Skeletal muscle satellite cell (primary cell): ENCODE measurements at regions not wholly inside any gene's neighbourhood (a gene's known extent, or its start where the extent isn't known, plus 50 kb on each side); places are given as distances from the start of the nearest gene placed in this dataset.
"Not testable (repeated sequence)": the region's sequence is repeated elsewhere in the genome, so short reads cannot be mapped to it uniquely, and the experiment has no call there.

Experiments used
- H3K27me3 ChIP-seq: 2 replicates; pipeline ENCODE4 v1.7.0; 2013; ENCODE audit warnings: low read length; ENCODE audit not compliant: control insufficient read depth, insufficient read depth
- H3K36me3 ChIP-seq: 2 replicates; pipeline ENCODE4 v1.7.0; 2013; ENCODE audit warnings: mild to moderate bottlenecking, control low read depth, low read length; ENCODE audit not compliant: insufficient read depth
- H3K4me1 ChIP-seq: 2 replicates; pipeline ENCODE4 v1.7.0; 2013; ENCODE audit warnings: low read length; ENCODE audit not compliant: control insufficient read depth, insufficient read depth
- H3K4me2 ChIP-seq: 2 replicates; pipeline ENCODE4 v1.7.0; 2013; ENCODE audit warnings: mild to moderate bottlenecking, low read length
- H3K4me3 ChIP-seq: 2 replicates; pipeline ENCODE4 v1.7.0; 2013; ENCODE audit warnings: low read length
- H3K9ac ChIP-seq: 2 replicates; pipeline ENCODE4 v1.7.0; 2013; ENCODE audit warnings: mild to moderate bottlenecking, low read depth, low read length, moderate library complexity
- H3K9me3 ChIP-seq: replicated peaks from 2 replicates; pipeline ENCODE4 v1.7.0; 2013; ENCODE audit warnings: mild to moderate bottlenecking, control low read depth, low read length

GRCh38 chr2:185255566-185255965 is 483.0 kb upstream of the FSIP2 start:
- Histone ChIP-seq H3K27me3 (no peaks in the 10 kb centered on the region), H3K4me3 (no peak overlapping the region), H3K9ac (no peak overlapping the region), H3K4me1 (no peaks in the 10 kb centered on the region), H3K9me3 (no peaks in the 10 kb centered on the region), H3K4me2 (no peak overlapping the region), H3K36me3 (no peaks in the 10 kb centered on the region)

- Histone ChIP-seq H3K9ac (no peak overlapping the region), H3K36me3 (no peaks in the 10 kb centered on the region), H3K4me2 (no peak overlapping the region), H3K4me3 (no peak overlapping the region), H3K27me3 (no peaks in the 10 kb centered on the region), H3K9me3 (no peaks in the 10 kb centered on the region), H3K4me1 (no peaks in the 10 kb centered on the region)
These were observed 472.9 kb upstream of the FSIP2 start for GRCh38 chr2:185265747-185266146.

GRCh38 chr2:185268651-185269050 is 470.0 kb upstream of the FSIP2 start:
- Histone ChIP-seq H3K36me3 (no peaks in the 10 kb centered on the region), H3K4me2 (no peak overlapping the region), H3K9ac (no peak overlapping the region), H3K4me3 (no peak overlapping the region), H3K9me3 (no peaks in the 10 kb centered on the region), H3K4me1 (no peaks in the 10 kb centered on the region), H3K27me3 (no peaks in the 10 kb centered on the region)

GRCh38 chr2:185274718-185275484 is 463.7 kb upstream of the FSIP2 start:
- H3K9me3 ChIP-seq: no peaks in the 10 kb centered on the region
- H3K9ac ChIP-seq: no peak overlapping the region
- no peaks in the 10 kb centered on the region for H3K36me3 ChIP-seq
- H3K4me2 ChIP-seq: no peak overlapping the region
- no peaks in the 10 kb centered on the region for H3K27me3 ChIP-seq
- no peak overlapping the region for H3K4me3 ChIP-seq
- no peaks in the 10 kb centered on the region for H3K4me1 ChIP-seq

- not testable (repeated sequence) for H3K27me3 ChIP-seq, H3K9ac ChIP-seq, H3K36me3 ChIP-seq, H3K9me3 ChIP-seq, H3K4me1 ChIP-seq, H3K4me3 ChIP-seq, H3K4me2 ChIP-seq
These were observed 462.6 kb upstream of the FSIP2 start for GRCh38 chr2:185275979-185276378.

- Histone ChIP-seq H3K9ac (no peak overlapping the region), H3K27me3 (no peaks in the 10 kb centered on the region), H3K4me1 (no peaks in the 10 kb centered on the region), H3K4me2 (no peak overlapping the region), H3K36me3 (no peaks in the 10 kb centered on the region), H3K9me3 (no peaks in the 10 kb centered on the region), H3K4me3 (no peak overlapping the region)
These were observed 459.8 kb upstream of the FSIP2 start for GRCh38 chr2:185278761-185279160.

GRCh38 chr2:185279999-185280398 is 458.6 kb upstream of the FSIP2 start:
- Histone ChIP-seq H3K27me3 (no peaks in the 10 kb centered on the region), H3K9ac (no peak overlapping the region), H3K4me2 (no peak overlapping the region), H3K36me3 (no peaks in the 10 kb centered on the region), H3K9me3 (no peaks in the 10 kb centered on the region), H3K4me3 (no peak overlapping the region), H3K4me1 (no peaks in the 10 kb centered on the region)

- Histone ChIP-seq H3K9ac (no peak overlapping the region), H3K4me2 (no peak overlapping the region), H3K9me3 (no peaks in the 10 kb centered on the region), H3K4me1 (no peaks in the 10 kb centered on the region), H3K4me3 (no peak overlapping the region), H3K27me3 (no peaks in the 10 kb centered on the region), H3K36me3 (no peaks in the 10 kb centered on the region)
These were observed 453.9 kb upstream of the FSIP2 start for GRCh38 chr2:185284696-185285095.

- not testable (repeated sequence) for H3K9me3 ChIP-seq, H3K36me3 ChIP-seq, H3K4me2 ChIP-seq, H3K27me3 ChIP-seq, H3K4me3 ChIP-seq, H3K4me1 ChIP-seq, H3K9ac ChIP-seq
These were observed 448.6 kb upstream of the FSIP2 start for GRCh38 chr2:185290012-185290411.

GRCh38 chr2:185291035-185291647 is 447.5 kb upstream of the FSIP2 start:
- Histone ChIP-seq H3K4me2 (no peak overlapping the region), H3K27me3 (no peaks in the 10 kb centered on the region), H3K9me3 (no peaks in the 10 kb centered on the region), H3K36me3 (no peaks in the 10 kb centered on the region), H3K4me1 (no peaks in the 10 kb centered on the region), H3K4me3 (no peak overlapping the region), H3K9ac (no peak overlapping the region)

- no peaks in the 10 kb centered on the region for H3K9me3 ChIP-seq
- H3K4me1 ChIP-seq: no peaks in the 10 kb centered on the region
- no peak overlapping the region for H3K9ac ChIP-seq
- no peaks in the 10 kb centered on the region for H3K27me3 ChIP-seq
- no peak overlapping the region for H3K4me2 ChIP-seq
- no peak overlapping the region for H3K4me3 ChIP-seq
- no peaks in the 10 kb centered on the region for H3K36me3 ChIP-seq
These were observed 438.7 kb upstream of the FSIP2 start for GRCh38 chr2:185299867-185300266.

- Histone ChIP-seq H3K4me3 (no peak overlapping the region), H3K4me1 (no peaks in the 10 kb centered on the region), H3K4me2 (no peak overlapping the region), H3K9me3 (no peaks in the 10 kb centered on the region), H3K9ac (no peak overlapping the region), H3K27me3 (no peaks in the 10 kb centered on the region), H3K36me3 (no peaks in the 10 kb centered on the region)
These were observed 432.5 kb upstream of the FSIP2 start for GRCh38 chr2:185306119-185306518.
